Esophagus muscularis mucosa (tissue), 4 donors: ENCODE measurements at regions not wholly inside any gene's neighbourhood (a gene's known extent, or its start where the extent isn't known, plus 50 kb on each side); places are given as distances from the start of the nearest gene placed in this dataset.

Experiments used
- DNase-seq: peaks from one replicate; pipeline ENCODE4 v3.0.0-alpha.2; 2017; ENCODE audit errors: extremely low spot score
- H3K27ac ChIP-seq, 4 donors: fragments of 200-600 bp; sonication (generic); replicated peaks in 1 of 4; 1 replicate in 3 of 4; 2 replicates in 1 of 4; pipeline ENCODE4 v1.5.1; 2016 to 2019; ENCODE audit warnings: mild to moderate bottlenecking in 1 of 4
- H3K27me3 ChIP-seq, 4 donors: fragments of 200-600 bp; sonication (generic); one replicate each; pipeline versions ENCODE4 v1.5.1 to v1.6.0; 2016 to 2019
- H3K36me3 ChIP-seq, 4 donors: fragments of 200-600 bp; sonication (generic); one replicate each; pipeline ENCODE4 v1.5.1; 2016 to 2019
- H3K4me1 ChIP-seq, 4 donors: fragments of 200-600 bp; sonication (generic); one replicate each; pipeline ENCODE4 v1.5.1; 2016 to 2019
- H3K4me3 ChIP-seq, 4 donors: fragments of 200-600 bp; sonication (generic); 1 replicate in 2 of 4; 2 replicates in 2 of 4; pipeline ENCODE4 v1.5.1; 2016 to 2019; ENCODE audit warnings: mild to moderate bottlenecking in 4 of 4, moderate library complexity in 1 of 4
- H3K9me3 ChIP-seq, 4 donors: fragments of 200-600 bp; sonication (generic); 1 replicate in 3 of 4; 2 replicates in 1 of 4; pipeline ENCODE4 v1.5.1; 2016 to 2019
- CTCF ChIP-seq, 3 experiments: fragments of 200-600 bp in 2 of 3; fragments of 450-650 bp in 1 of 3; sonication (generic) in 2 of 3; IDR thresholded peaks; one replicate each; pipeline ENCODE4 v1.5.1; 2017 to 2019; ENCODE audit warnings: antibody characterized with exemption in 3 of 3, mild to moderate bottlenecking in 2 of 3, moderate library complexity in 1 of 3
- EP300 ChIP-seq: sonication (generic); formaldehyde crosslinking; IDR thresholded peaks from one replicate; pipeline ENCODE4 v1.6.1; 2017; ENCODE audit warnings: antibody characterized with exemption
- POLR2A ChIP-seq: fragments of 450-650 bp; IDR thresholded peaks from one replicate; pipeline ENCODE4 v1.6.1; 2017; ENCODE audit warnings: antibody characterized with exemption, moderate library complexity, mild to moderate bottlenecking, low read depth
- POLR2AphosphoS5 ChIP-seq, 2 donors: sonication (generic); formaldehyde crosslinking; IDR thresholded peaks; one replicate each; pipeline ENCODE4 v1.6.1; 2017; ENCODE audit warnings: antibody characterized with exemption in 2 of 2
- WGBS: methylation state at CpG from one replicate; pipeline ENCODE4 v1.1.5; 2018; 5-methylcytosine and 5-hydroxymethylcytosine counted together
- intact Hi-C: fragments of 100-400 bp; cut with DNase I; formaldehyde crosslinking; loops from one replicate; pipeline ENCODE4 v1.15.1; 2023

GRCh38 chr6:54588176-54588575, 258.4 kb upstream of the FAM83B start:
- no peak overlapping the region for H3K4me3 ChIP-seq
- H3K4me1 ChIP-seq, result no peaks in the 10 kb centered on the region
- no peaks in the 10 kb centered on the region for H3K9me3 ChIP-seq
- intact Hi-C loops, result no loop called here
- 81% methylated on average over 1 of the region's 1 CpG for WGBS
- H3K27me3 ChIP-seq, result no peaks in the 10 kb centered on the region
- DNase-seq, result no peak
- H3K36me3 ChIP-seq, result no peaks in the 10 kb centered on the region
- TF ChIP-seq EP300 (no peak), POLR2AphosphoS5 (IDR thresholded peaks at IDR 0.05) (no peak), CTCF (IDR thresholded peaks at IDR 0.05) (no peak), POLR2A (no peak)
- no peak overlapping the region for H3K27ac ChIP-seq

DNA sequence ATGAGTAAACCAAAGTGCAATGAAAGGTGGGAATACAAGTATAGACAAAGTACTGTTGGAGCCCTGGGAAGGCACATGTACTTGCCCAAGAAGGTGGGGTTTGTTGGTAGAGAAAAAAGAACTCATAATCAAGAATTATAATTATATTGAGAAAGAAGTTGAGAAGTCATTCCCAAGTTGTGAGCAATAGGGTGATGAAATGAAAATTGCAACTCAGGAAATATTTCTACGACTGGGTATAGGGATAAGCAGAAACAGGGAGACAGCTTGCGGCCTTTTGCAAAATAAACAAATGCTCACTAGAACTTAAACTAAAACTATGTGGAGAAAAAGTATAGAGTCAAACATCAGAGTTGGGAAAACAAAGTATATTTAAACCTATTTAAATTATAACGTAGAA, 250.7 kb upstream of the FAM83B start:
- no peak for DNase-seq
- intact Hi-C loops, result no loop called here
- Histone ChIP-seq H3K4me1 (no peaks in the 10 kb centered on the region), H3K36me3 (no peaks in the 10 kb centered on the region), H3K27me3 (no peaks in the 10 kb centered on the region), H3K27ac (no peak overlapping the region), H3K4me3 (no peak overlapping the region), H3K9me3 (no peaks in the 10 kb centered on the region)
- no peak for TF ChIP-seq CTCF (IDR thresholded peaks at IDR 0.05)
- TF ChIP-seq POLR2AphosphoS5 (IDR thresholded peaks at IDR 0.05), result no peak
- TF ChIP-seq EP300, result no peak
- TF ChIP-seq POLR2A, result no peak
- 80% methylated on average over 3 of the region's 3 CpGs for WGBS

DNA sequence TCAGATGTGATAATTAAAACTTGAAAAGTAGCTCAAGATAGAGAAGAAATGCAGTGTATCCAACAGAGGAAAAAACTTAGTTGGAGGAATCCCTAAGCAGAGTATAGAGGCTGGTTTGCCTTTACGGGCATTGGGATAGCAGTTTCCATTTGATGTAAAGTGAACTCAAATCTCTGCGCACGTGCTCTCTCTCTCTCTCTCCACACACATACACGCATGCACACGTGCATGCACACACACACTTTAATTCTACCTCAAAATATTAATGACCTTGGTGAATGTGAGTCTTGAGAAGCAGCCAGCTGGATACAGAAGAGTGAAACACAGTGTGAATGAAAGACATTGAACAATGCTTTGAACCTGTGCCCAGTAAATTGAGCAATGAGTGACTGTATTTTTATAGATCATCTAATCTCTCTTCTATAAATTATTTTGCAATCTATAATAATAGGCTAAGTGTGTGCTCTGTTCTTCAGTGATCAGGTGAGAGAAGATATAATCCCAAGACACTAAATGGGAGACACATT, 247.7 kb upstream of the FAM83B start:
- Histone ChIP-seq H3K27ac (no peak overlapping the region), H3K36me3 (no peaks in the 10 kb centered on the region), H3K4me1 (no peaks in the 10 kb centered on the region), H3K9me3 (no peaks in the 10 kb centered on the region), H3K27me3 (no peaks in the 10 kb centered on the region), H3K4me3 (no peak overlapping the region)
- TF ChIP-seq POLR2A, result no peak
- no peak for TF ChIP-seq POLR2AphosphoS5 (IDR thresholded peaks at IDR 0.05)
- TF ChIP-seq EP300, result no peak
- no peak for TF ChIP-seq CTCF (IDR thresholded peaks at IDR 0.05)
- DNase-seq, result no peak
- WGBS, result 80% methylated on average over 5 of the region's 5 CpGs
- intact Hi-C loops, result no loop called here

DNA sequence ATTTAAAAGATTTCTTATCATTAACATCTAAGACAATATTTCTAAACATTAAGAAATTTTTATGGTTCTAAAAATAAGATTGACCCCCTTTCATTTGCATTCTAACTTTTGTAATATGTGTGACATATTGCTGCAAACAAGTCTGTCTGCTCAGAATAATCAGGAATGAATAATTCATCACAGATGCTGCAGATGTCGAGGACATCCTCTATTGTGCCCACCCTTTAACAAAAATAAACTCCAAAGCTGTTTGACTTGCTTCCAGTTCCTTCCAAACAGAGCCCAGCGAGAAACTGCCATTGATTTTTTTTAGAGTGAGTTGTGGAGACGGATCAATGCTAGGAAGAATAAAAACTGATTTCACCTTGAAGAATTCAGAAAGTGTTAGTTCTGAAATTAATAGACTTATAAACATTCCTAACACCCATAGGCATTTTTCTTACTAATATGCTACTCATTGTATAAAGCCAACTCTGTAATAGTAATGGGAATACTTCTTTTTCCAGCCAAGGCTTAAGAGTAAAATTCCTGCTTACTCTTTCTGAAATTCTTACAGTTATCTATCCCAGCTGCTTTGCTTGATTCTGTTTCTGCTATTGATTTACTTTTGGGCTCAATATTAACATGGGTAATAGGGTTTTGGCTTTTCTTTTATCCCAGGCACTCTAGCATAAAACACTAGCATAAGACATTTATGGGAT, 244.8 kb upstream of the FAM83B start:
- H3K4me3 ChIP-seq, result no peak overlapping the region
- intact Hi-C loops, result no loop called here
- no peak for DNase-seq
- 31% methylated on average over 3 of the region's 3 CpGs for WGBS
- no peaks in the 10 kb centered on the region for H3K27me3 ChIP-seq
- H3K4me1 ChIP-seq, result no peaks in the 10 kb centered on the region
- no peaks in the 10 kb centered on the region for H3K36me3 ChIP-seq
- H3K9me3 ChIP-seq, result no peaks in the 10 kb centered on the region
- no peak overlapping the region for H3K27ac ChIP-seq
- TF ChIP-seq CTCF (IDR thresholded peaks at IDR 0.05), result no peak
- no peak for TF ChIP-seq POLR2AphosphoS5 (IDR thresholded peaks at IDR 0.05)

DNA sequence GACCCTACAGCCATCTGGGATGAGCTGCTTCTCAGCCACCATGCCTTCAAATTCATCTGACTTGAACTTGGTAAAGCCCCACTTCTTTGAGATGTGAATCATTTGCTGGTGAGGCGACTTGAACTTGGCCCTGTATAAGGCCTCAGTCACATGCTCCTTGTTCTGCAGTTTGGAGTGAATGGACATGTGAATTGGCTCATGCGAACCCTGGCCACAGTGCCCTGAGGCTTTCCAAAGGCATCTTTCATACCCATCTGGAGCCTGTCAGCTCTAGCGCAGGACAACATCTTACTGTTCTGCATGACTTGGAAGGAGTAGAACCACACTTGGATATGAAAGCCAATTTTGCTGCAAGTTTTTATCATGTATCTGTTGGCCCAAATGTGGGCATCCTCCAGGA, 244.0 kb upstream of the FAM83B start:
- no peak for DNase-seq
- Histone ChIP-seq H3K27ac (no peak overlapping the region), H3K9me3 (no peaks in the 10 kb centered on the region), H3K4me1 (no peaks in the 10 kb centered on the region), H3K4me3 (no peak overlapping the region), H3K36me3 (no peaks in the 10 kb centered on the region), H3K27me3 (no peaks in the 10 kb centered on the region)
- 95% methylated on average over 2 of the region's 3 CpGs for whole genome bisulfite sequencing
- no peak for TF ChIP-seq POLR2A
- no peak for TF ChIP-seq EP300
- TF ChIP-seq CTCF (IDR thresholded peaks at IDR 0.05), result no peak
- no peak for TF ChIP-seq POLR2AphosphoS5 (IDR thresholded peaks at IDR 0.05)
- intact Hi-C loops, result no loop called here
